Suprapubic skin (tissue), 4 donors: ENCODE measurements at regions not wholly inside any gene's neighbourhood (a gene's known extent, or its start where the extent isn't known, plus 50 kb on each side); places are given as distances from the start of the nearest gene placed in this dataset.

ENCODE experiments used
- CTCF ChIP-seq, 2 donors: fragments of 200-600 bp in 1 of 2; fragments of 450-650 bp in 1 of 2; sonication (generic) in 1 of 2; IDR thresholded peaks; one replicate each; pipeline ENCODE4 v1.5.1; 2016 to 2019; ENCODE audit warnings: antibody characterized with exemption in 2 of 2, mild to moderate bottlenecking in 1 of 2, moderate library complexity in 1 of 2
- EP300 ChIP-seq: sonication (generic); formaldehyde crosslinking; IDR thresholded peaks from one replicate; pipeline ENCODE4 v1.6.1; 2017; ENCODE audit warnings: antibody characterized with exemption
- POLR2A ChIP-seq, 2 donors: fragments of 450-650 bp; IDR thresholded peaks; one replicate each; pipeline ENCODE4 v1.6.1; 2017; ENCODE audit warnings: antibody characterized with exemption in 2 of 2, mild to moderate bottlenecking in 2 of 2, moderate library complexity in 2 of 2
- POLR2AphosphoS5 ChIP-seq, 3 donors: sonication (generic); formaldehyde crosslinking; IDR thresholded peaks; one replicate each; pipeline ENCODE4 v1.6.1; 2017; ENCODE audit warnings: antibody characterized with exemption in 3 of 3

GRCh38 chr6:8557014-8557748, 121.8 kb upstream of the SLC35B3 start:
- no peak for TF ChIP-seq CTCF (IDR thresholded peaks at IDR 0.05)
- TF ChIP-seq POLR2AphosphoS5 (IDR thresholded peaks at IDR 0.05) = no peak
- TF ChIP-seq EP300 = no peak
- no peak for TF ChIP-seq POLR2A (IDR thresholded peaks at IDR 0.05)
